Panc1 (cell line): ENCODE measurements at regions not wholly inside any gene's neighbourhood (a gene's known extent, or its start where the extent isn't known, plus 50 kb on each side); places are given as distances from the start of the nearest gene placed in this dataset.

Experiments
- ATAC-seq: fragments of 200-7000 bp; cut with Tn5 transposase; 2 replicates; pipeline ENCODE4 v1.9.1; 2020; ENCODE audit warnings: mild to moderate bottlenecking, moderate library complexity
- BruUV-seq: library from RNA; stranded (reverse); fragments of 400-500 nt; replicated peaks from 2 replicates; lab custom pipeline; 2021; lab: Mats Ljungman, UMichigan
- CTCF ChIA-PET: fragments of 300-600 bp; sonication (Branson Sonifier 250); formaldehyde crosslinking; loops from one replicate; lab custom pipeline; 2022; ENCODE audit warnings: antibody characterized with exemption; lab: Charles Lee
- POLR2A ChIA-PET: fragments of 300-600 bp; sonication (Branson Sonifier 250); formaldehyde crosslinking; loops from one replicate; lab custom pipeline; 2022; ENCODE audit warnings: antibody characterized with exemption; lab: Charles Lee
- DNase-seq: peaks from one replicate; pipeline ENCODE4 v3.0.0-alpha.2; 2010; ENCODE audit warnings: low read depth, low spot score
- H3K27ac ChIP-seq: 2 replicates; pipeline ENCODE4 v1.5.1; 2011; ENCODE audit warnings: mild to moderate bottlenecking, low read length, inconsistent platforms
- H3K27me3 ChIP-seq: fragments of 200-500 bp; sonication (Bioruptor generic); 2 replicates; pipeline ENCODE4 v1.6.0; 2014; ENCODE audit warnings: low read length, inconsistent platforms; ENCODE audit not compliant: control insufficient read depth, insufficient read depth
- H3K36me3 ChIP-seq: fragments of 200-500 bp; sonication (Bioruptor generic); 2 replicates; pipeline ENCODE4 v1.5.1; 2014; ENCODE audit warnings: inconsistent platforms, mild to moderate bottlenecking, low read length, moderate library complexity; ENCODE audit not compliant: control insufficient read depth, insufficient read depth
- H3K4me1 ChIP-seq: 2 replicates; pipeline ENCODE4 v1.5.1; 2011; ENCODE audit warnings: inconsistent platforms, mild to moderate bottlenecking, low read length, moderate library complexity; ENCODE audit not compliant: control insufficient read depth, insufficient read depth
- H3K4me3 ChIP-seq, 2 experiments: 2 replicates each; pipeline ENCODE4 v1.5.1; 2011 to 2012; ENCODE audit warnings: low read depth in 2 of 2, low read length in 2 of 2, mild to moderate bottlenecking in 2 of 2, inconsistent platforms in 1 of 2, moderate library complexity in 1 of 2
- H3K9me3 ChIP-seq: fragments of 200-500 bp; sonication (Bioruptor generic); 2 replicates; pipeline ENCODE4 v1.5.1; 2014; ENCODE audit warnings: low read depth, mild to moderate bottlenecking, inconsistent platforms, low read length, moderate library complexity; ENCODE audit not compliant: control insufficient read depth, insufficient read depth
- POLR2AphosphoS5 ChIP-seq: IDR thresholded peaks from 2 replicates; pipeline ENCODE4 v1.6.1; 2012; ENCODE audit warnings: mild to moderate bottlenecking, low read depth, low read length, moderate library complexity
- REST ChIP-seq, 2 experiments: IDR thresholded peaks; 2 replicates each; pipeline ENCODE4 v1.6.1; 2011 to 2012; ENCODE audit warnings: low read depth in 2 of 2, control low read depth in 1 of 2, low read length in 1 of 2, mild to moderate bottlenecking in 1 of 2, moderate library complexity in 1 of 2; ENCODE audit not compliant: insufficient read depth in 1 of 2
- TCF7L2 ChIP-seq: IDR thresholded peaks from 2 replicates; pipeline ENCODE4 v1.6.1; 2011; ENCODE audit warnings: mild to moderate bottlenecking, low read depth, low read length, inconsistent platforms
- in situ Hi-C: cut with HindIII; loops from 2 replicates; pipeline ENCODE4 v1.10.0; 2016; ENCODE audit warnings: low sequenced_read_pairs, low pct_unique_long_range_greater_than_20kb
- intact Hi-C: fragments of 100-400 bp; cut with micrococcal nuclease; formaldehyde crosslinking; loops from one replicate; pipeline ENCODE4 v1.10.0; 2022; ENCODE audit not compliant: unreplicated experiment
- TF ChIP-seq, protein P1 (sequence below): fragments of 450-650 bp; IDR thresholded peaks from 2 replicates; pipeline ENCODE4 v1.5.1; 2017; ENCODE audit warnings: mild to moderate bottlenecking

DNA sequence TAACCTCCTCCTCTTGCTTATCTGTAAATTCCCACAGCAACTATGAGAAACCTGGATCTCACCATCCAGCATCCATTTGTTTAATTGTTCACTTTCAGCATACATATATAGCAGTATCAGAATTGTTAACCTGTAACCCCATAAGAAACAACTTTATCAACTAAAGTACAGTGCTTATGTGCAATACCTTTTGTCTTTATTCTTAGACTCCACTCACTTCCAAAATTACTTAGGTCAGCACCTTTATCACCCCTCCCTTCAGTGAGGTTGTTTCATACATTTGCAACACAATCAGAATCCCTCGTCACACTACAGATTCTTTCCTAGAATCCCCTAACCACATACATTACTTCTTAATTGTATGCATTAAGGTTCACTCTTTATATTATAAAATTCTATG, 225.9 kb upstream of the NCKAP5 start:
- H3K36me3 ChIP-seq = no peaks in the 10 kb centered on the region
- no peak overlapping the region for H3K4me3 ChIP-seq
- in situ Hi-C loops (no loop called here), intact Hi-C loops (no loop called here)
- no peaks in the 10 kb centered on the region for H3K27me3 ChIP-seq
- no TSS peak for BruUV-seq
- POLR2A ChIA-PET = no interaction called here
- H3K27ac ChIP-seq = no peak overlapping the region
- H3K9me3 ChIP-seq = no peaks in the 10 kb centered on the region; the same call in 1 of the 2 replicates
- no peak for ATAC-seq
- no peak for DNase-seq
- CTCF ChIA-PET = no interaction called here
- H3K4me1 ChIP-seq = no peaks in the 10 kb centered on the region
- TF ChIP-seq POLR2AphosphoS5 (no peak), REST (IDR thresholded peaks at IDR 0.05; ENCODE audit: insufficient read depth in 1 of 2, low read depth in 2 of 2, low read length in 1 of 2) (no peak)
- TF ChIP-seq, protein P1, sequence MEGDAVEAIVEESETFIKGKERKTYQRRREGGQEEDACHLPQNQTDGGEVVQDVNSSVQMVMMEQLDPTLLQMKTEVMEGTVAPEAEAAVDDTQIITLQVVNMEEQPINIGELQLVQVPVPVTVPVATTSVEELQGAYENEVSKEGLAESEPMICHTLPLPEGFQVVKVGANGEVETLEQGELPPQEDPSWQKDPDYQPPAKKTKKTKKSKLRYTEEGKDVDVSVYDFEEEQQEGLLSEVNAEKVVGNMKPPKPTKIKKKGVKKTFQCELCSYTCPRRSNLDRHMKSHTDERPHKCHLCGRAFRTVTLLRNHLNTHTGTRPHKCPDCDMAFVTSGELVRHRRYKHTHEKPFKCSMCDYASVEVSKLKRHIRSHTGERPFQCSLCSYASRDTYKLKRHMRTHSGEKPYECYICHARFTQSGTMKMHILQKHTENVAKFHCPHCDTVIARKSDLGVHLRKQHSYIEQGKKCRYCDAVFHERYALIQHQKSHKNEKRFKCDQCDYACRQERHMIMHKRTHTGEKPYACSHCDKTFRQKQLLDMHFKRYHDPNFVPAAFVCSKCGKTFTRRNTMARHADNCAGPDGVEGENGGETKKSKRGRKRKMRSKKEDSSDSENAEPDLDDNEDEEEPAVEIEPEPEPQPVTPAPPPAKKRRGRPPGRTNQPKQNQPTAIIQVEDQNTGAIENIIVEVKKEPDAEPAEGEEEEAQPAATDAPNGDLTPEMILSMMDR = no peak

DNA sequence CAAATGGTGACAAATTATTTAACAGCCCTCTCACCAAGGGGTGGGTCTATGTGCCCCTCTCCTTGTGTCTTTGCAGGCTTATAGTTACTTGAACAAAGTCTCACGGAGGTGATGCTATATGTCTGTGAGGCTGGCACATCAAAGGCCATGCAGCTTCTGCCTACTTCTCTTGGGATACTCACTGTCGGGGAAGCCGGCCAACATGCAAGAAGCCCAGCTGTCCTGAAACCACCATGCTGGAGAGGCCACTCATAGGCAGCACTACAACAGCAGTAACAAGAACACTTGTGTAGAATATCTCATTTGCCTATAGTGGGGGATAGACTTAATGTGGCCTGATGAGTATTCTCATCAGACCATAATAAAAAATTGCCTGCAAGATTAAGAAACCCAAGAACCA, 233.7 kb upstream of the NCKAP5 start:
- Histone ChIP-seq H3K27me3 (no peaks in the 10 kb centered on the region), H3K4me1 (no peaks in the 10 kb centered on the region), H3K36me3 (no peaks in the 10 kb centered on the region), H3K9me3 (no peaks in the 10 kb centered on the region), H3K4me3 (no peak overlapping the region), H3K27ac (no peak overlapping the region)
- CTCF ChIA-PET = no interaction called here
- POLR2A ChIA-PET = no interaction called here
- intact Hi-C loops = no loop called here
- DNase-seq = no peak
- in situ Hi-C loops = no loop called here
- BruUV-seq = no TSS peak
- TF ChIP-seq TCF7L2 (no peak), POLR2AphosphoS5 (no peak)
- TF ChIP-seq, protein P1 = no peak
- no peak for ATAC-seq
